GM13976 (cell line): ENCODE measurements at regions not wholly inside any gene's neighbourhood (a gene's known extent, or its start where the extent isn't known, plus 50 kb on each side); places are given as distances from the start of the nearest gene placed in this dataset.

Experiments
- DNase-seq: peaks from one replicate; pipeline ENCODE4 v3.0.0; 2012; ENCODE audit warnings: low spot score
- CTCF ChIP-seq: IDR thresholded peaks from 2 replicates; pipeline ENCODE4 v1.5.1; 2012; ENCODE audit warnings: borderline replicate concordance, mild to moderate bottlenecking; ENCODE audit not compliant: insufficient read depth; ENCODE audit errors: extremely low read depth, missing control alignments, control extremely low read depth
- in situ Hi-C: fragments of 300-500 bp; cut with MboI; formaldehyde crosslinking; loops from one replicate; pipeline ENCODE4 v1.12.0; 2022; ENCODE audit warnings: low sequenced_read_pairs, mixed read lengths, inconsistent platforms; ENCODE audit not compliant: unreplicated experiment

GRCh38 chr7:46343802-46344201 lies 422.7 kb upstream of the IGFBP3 start:
- in situ Hi-C loops, result no loop called here
- DNase-seq, result no peak
- TF ChIP-seq CTCF, result no peak

- DNase-seq, result no peak
- TF ChIP-seq CTCF, result no peak
- in situ Hi-C loops, result no loop called here
These were observed 401.9 kb upstream of the IGFBP3 start for GRCh38 chr7:46322937-46323336.

- TF ChIP-seq CTCF, result no peak
- in situ Hi-C loops, result no loop called here
These were observed 400.6 kb upstream of the IGFBP3 start for GRCh38 chr7:46321556-46322205.

GRCh38 chr7:46320956-46321355 lies 399.9 kb upstream of the IGFBP3 start:
- no peak for DNase-seq
- in situ Hi-C loops, result no loop called here
- TF ChIP-seq CTCF, result no peak

More at GRCh38 chr7:46321556-46322205, 400.6 kb upstream of the IGFBP3 start:
- DNase-seq, result no peak

GRCh38 chr7:46319841-46320240 lies 398.8 kb upstream of the IGFBP3 start:
- TF ChIP-seq CTCF, result no peak
- in situ Hi-C loops, result no loop called here
- no peak for DNase-seq

GRCh38 chr7:46318276-46318675 lies 397.2 kb upstream of the IGFBP3 start:
- no peak for TF ChIP-seq CTCF
- no peak for DNase-seq
- in situ Hi-C loops, result no loop called here
